NCI-H2227 (cell line): ENCODE measurements at regions not wholly inside any gene's neighbourhood (a gene's known extent, or its start where the extent isn't known, plus 50 kb on each side); places are given as distances from the start of the nearest gene placed in this dataset.
"Not testable (repeated sequence)": the region's sequence is repeated elsewhere in the genome, so short reads cannot be mapped to it uniquely, and the experiment has no call there.

ENCODE experiments used
- DNase-seq: peaks from one replicate; lab custom pipeline; 2025; ENCODE audit not compliant: unreplicated experiment; lab: John Stamatoyannopoulos, UW

DNA sequence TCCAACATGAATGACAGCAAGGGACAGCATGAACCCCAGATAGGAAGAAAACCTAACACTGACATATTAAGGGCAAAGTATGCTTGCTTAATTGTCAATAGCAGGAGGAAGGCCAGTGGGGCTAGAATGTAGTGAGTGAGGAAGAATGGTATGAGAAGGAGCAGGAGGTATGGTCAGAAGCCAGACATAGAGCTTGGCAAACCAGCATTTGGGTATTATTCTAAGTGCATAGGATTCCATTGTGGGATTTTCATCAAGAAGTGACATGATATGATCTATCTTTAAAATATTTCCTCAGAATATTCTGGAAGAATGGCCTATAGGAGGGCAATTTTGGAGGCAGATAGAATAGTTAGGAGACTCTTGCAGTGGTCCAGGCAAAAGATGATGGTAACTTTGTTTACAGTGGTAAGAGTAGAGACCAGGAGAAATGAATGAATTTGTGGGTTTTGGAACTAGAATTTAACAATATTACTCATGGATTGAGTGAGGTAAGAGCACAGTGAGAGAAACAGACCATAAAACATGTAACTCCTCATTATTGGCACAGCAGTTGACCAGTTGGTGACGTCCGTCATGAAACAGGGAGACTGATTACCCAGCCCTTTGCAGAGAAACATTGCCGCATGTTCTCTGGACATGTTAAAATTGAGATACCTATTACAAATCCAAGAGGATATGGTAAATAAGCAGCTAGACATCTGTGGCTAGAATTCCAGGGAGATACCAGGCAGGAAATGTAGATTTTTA, 246.5 kb upstream of the HS3ST1 start:
- DNase-seq, result no peak

GRCh38 chr4:11670304-11670703, 241.6 kb upstream of the HS3ST1 start:
- no peak for DNase-seq

- no peak for DNase-seq
Observed at GRCh38 chr4:11669156-11669555, 240.5 kb upstream of the HS3ST1 start.

DNA sequence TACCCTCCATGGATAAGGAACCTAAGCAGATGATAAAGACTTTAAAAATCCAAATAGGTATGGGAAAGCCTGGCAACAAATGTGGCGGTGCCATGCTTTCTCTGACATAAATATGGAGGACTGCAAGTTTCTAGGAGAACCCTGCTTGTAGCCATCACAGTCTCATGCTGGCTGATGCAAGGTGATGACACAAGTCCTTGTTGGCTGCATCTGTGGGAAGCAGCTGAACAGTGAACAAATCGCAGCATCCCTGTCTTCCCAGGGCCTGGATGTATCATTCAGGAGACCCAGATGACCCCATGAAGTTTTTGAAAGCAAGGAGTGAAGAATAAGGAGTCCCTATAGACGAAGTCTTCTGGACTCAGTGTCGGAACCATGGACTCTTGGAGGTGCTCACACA, 234.4 kb upstream of the HS3ST1 start:
- no peak for DNase-seq

DNA sequence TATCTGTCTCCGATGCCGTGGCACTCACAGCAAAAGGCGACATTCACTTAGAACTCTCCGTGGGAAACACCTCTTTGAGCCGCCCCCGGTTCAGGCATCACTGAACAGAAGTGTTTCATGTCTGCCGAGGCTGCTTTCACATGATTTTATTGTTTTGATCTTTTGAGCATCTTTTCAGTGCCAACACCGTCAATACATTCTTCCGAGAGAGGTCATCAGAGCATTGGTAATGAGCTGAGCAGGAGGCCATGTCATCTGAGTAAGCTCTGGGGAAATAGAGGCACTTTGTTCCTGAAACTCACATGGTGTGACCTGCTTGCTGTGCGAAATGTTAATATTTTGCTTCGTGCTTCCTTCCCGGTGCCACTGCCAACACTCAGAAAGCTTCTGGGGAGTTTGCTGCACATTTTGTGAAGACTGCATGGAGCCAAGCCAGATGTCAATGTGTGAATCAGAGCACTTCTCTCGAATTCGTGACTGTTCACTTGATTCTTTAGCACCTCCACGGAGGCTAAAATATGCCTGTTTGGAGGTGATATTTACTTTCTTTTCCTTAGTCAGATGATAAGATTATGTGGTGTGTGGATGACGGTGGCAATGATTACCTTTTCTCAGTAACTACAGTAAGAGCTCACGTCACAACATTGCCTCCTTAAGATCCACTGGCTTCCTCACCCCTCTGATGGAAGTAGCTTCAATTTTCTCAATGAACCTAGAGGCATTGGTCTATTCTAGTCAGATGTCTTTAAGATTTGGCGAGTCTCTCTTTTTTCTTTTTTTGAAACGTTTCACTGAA, 222.3 kb upstream of the HS3ST1 start:
- peak; percentile 1 for DNase-seq

- DNase-seq, result no peak
Observed at GRCh38 chr4:11647433-11647832, 218.7 kb upstream of the HS3ST1 start.

DNA sequence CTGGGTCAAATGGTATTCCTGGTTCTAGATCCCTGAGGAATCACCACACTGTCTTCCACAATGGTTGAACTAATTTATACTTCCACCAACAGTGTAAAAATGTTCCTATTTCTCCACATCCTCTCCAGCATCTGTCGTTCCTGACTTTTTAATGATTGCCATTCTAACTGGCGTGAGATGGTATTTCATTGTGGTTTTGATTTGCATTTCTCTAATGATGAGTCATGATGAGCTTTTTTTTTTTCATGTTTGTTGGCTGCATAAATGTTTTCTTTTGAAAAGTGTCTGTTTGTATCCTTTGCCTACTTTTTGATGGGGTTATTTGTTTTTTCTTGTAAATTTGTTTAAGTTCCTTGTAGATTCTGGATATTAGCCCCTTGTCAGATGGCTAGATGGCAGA, 214.4 kb upstream of the HS3ST1 start:
- not testable (repeated sequence) for DNase-seq

DNA sequence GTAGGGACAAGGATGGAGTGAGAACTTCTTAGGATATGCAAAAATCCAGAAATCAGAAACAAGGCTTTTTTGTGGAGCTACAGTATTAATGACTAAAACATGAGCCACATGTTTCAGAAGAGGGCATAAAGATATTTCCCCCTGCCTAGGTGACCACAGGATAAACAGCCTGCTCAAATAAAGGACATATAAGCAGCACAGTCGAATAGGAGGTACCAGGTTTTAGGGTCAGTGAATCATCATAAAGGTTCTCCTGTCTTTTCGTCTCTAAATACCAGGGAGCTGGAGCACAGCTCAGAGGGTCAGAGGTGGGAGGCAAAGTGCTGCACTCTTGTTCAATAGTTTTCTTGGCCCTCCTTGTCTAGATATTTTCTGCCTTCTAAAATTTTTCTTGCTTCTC, 211.9 kb upstream of the HS3ST1 start:
- no peak for DNase-seq

GRCh38 chr4:11636551-11636950, 207.9 kb upstream of the HS3ST1 start:
- no peak for DNase-seq

GRCh38 chr4:11636031-11636430, 207.3 kb upstream of the HS3ST1 start:
- no peak for DNase-seq

DNA sequence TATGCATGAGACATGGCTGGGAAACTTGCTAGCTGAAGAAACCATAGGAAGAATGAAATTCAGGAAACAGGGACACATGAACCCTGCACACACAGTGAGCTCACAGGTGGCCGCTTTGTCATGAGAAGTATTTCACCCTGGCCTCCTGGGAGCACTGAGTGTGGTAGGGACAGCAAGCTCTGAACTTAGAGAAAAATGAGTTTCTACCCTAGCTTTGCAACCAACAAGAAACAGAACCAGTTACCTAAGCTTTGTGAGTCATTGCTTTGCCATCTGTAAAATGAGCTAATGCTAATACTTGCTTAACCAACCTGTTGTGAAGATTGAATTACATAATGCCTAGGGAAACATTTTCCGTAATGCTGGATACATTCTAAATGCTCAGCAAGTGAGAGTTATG, 206.6 kb upstream of the HS3ST1 start:
- DNase-seq, result no peak

GRCh38 chr4:11634283-11634682, 205.6 kb upstream of the HS3ST1 start:
- no peak for DNase-seq

DNA sequence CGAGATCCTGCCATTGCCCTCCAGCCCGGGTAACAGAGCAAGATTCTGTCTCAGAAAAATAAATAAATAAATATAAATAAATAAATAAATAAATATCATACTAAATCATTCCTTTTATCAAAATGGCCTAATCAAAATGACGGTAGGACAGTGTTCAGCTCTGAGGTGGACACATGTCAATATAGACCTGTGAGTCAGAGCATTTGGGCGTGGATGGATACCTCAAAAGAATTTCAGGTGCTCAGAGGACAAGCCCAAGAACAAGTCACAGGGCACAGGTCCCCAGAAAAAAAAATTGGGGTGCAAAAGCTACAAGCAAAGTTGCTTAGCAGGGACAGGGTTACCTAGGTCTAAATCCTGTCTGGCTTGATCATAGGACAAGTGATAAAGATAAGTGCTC, 204.7 kb upstream of the HS3ST1 start:
- DNase-seq, result no peak

DNA sequence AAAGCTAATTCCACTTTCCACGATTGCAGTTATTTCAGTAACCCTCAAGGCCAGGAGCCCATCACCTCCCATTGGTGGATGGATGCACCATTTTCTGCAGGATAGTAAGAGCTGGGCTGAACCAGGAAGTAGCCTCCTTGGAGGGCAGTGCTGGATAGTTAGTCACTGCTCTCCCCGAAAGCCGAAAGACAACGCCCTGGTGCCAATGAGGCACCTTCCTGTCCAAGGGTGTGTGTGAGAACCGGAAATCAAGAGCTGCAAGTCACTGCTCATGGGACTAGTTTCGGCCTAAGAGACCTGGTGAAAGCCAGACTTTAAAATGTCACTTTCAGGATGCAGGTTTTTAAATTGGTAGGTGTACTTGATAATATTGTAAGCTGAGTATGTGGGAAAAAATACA, 203.8 kb upstream of the HS3ST1 start:
- DNase-seq, result no peak

GRCh38 chr4:11632025-11632424, 203.3 kb upstream of the HS3ST1 start:
- no peak for DNase-seq

GRCh38 chr4:11631416-11631815, 202.7 kb upstream of the HS3ST1 start:
- DNase-seq, result no peak

DNA sequence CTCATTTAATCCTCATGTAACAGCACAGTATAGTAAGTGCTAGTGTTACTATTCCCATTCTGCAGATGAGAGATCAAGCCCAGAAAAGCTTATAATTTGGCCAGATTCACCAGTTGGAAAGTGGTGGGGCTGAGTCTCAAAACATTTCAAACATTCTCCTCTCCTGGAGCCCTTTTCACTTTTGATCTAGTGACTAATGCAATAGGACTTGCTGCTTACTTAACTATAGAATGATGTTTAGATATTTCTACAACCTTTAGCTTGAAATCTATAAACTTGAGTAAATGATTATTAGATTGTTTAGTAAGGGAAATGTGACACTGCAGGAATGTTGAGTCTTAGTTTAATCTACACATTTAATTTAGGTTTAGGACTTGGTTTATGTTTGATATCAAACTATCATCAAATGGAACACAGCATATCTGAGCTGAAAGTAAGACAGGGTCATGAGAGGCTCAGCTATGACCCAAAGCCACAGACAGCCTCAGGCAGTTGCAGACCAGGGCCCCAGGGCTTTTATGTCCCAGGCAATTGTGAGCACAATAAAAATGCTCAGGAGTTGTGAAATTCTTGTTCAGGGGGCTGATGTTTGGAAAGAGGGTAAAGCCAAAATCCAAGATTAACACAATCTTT, 199.5 kb upstream of the HS3ST1 start:
- no peak for DNase-seq

DNA sequence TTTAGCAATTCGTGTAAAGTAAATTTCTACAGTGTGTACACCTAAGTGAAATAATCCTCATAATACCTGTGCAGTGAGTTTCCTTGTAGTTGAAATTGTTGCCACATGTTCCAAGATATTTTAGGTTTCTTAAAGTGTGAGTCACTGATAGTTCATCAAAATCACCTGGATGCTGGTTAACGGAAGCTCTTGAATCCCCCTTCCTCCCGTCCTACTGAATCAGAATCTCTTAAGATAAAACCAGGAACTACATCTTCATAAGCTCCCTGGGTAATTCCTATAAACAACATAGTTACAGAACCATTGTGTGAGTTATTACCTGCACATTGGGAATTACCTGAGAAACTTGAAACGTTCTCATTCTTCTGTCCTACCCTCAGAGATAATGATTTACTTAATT, 197.4 kb upstream of the HS3ST1 start:
- DNase-seq, result no peak

DNA sequence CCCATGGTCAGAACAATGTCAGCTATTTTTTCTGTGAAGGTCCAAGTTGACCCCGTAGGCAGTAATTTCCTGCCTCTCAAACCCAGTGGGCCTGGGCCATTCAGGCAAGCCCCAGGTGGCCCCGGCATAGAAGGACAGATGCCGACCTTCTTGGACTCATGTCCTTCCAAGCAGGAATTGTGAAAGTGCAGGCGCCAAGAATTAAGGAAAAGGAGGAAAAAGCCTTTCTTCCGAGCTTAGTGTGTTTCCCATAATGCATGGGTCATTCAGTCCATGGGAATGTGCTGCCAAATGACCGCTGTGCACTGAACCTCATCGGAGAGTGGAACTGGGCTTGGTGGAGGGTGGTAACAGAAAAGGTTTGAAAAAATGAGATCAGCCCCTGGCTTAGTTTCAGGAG, 196.5 kb upstream of the HS3ST1 start:
- no peak for DNase-seq

- no peak for DNase-seq
Observed at GRCh38 chr4:11624370-11624769, 195.7 kb upstream of the HS3ST1 start.

- DNase-seq, result no peak
Observed at GRCh38 chr4:11623726-11624037, 195.0 kb upstream of the HS3ST1 start.

DNA sequence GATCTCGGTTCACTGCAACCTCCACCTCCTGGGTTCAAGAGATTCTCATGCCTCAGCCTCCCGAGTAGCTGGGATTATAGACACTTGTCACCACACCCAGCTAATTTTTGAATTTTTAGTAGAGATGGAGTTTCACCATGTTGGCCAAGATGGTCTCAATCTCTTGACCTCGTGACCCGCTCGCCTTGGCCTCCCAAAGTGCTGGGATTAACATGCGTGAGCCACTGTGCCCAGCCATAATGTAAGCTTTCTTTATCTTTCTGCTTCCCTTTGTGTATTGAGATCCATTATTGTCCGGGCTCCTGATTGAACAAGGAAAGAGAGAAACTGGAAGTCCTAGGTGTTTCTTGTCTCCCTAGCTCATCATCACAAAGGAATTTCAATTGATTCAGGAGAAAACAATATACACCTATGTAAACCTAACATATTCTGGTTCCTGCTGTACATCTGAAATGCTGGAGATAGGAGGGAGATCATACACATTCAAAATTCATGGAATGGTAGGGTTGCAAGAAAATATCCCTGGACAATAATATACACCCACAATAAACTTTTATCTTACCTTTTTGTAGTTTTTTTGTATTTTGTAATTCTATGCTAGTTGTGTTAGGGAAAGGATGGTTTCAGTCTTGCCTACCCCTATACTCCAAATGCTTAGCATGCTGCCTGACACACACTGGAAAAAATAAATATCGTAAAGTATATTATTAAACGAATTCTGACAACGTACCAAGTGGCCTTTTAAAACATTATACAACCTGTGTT, 194.4 kb upstream of the HS3ST1 start:
- no peak for DNase-seq
